Epithelial cell of esophagus (primary cell): ENCODE measurements at regions not wholly inside any gene's neighbourhood (a gene's known extent, or its start where the extent isn't known, plus 50 kb on each side); places are given as distances from the start of the nearest gene placed in this dataset.

Source experiments
- DNase-seq: peaks from one replicate; pipeline ENCODE4 v3.0.0; 2010; ENCODE audit warnings: low read depth
- H3K4me3 ChIP-seq: 2 replicates; pipeline ENCODE4 v1.5.1; 2011; ENCODE audit warnings: mild to moderate bottlenecking, low read length, control low read depth
- TF ChIP-seq, protein P1 (sequence below): IDR thresholded peaks from 2 replicates; pipeline ENCODE4 v1.5.1; 2011; ENCODE audit warnings: low read depth, mild to moderate bottlenecking, low read length, control low read depth, inconsistent platforms; ENCODE audit not compliant: insufficient read depth; ENCODE audit errors: missing control alignments

DNA sequence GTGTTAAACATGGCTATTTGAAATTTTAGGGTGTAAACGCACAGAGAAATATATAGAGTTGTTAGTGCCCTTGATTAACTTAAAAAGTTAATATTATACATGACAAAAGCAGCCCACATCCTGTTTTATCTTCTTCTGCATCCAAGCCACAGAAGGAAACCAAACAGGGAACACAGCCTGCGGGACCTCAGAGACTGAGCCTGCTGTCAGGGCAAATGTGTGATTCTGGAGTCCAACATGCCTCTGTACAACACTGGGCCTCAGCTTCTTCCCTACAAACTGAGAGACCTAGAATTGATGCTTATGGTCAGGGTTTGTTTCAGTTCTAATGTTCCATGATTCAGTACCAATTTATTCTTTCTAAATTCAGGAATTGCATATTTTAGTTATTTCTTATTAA, 404.7 kb downstream of the FBXO15 start:
- DNase-seq, result no peak
- TF ChIP-seq, protein P1, sequence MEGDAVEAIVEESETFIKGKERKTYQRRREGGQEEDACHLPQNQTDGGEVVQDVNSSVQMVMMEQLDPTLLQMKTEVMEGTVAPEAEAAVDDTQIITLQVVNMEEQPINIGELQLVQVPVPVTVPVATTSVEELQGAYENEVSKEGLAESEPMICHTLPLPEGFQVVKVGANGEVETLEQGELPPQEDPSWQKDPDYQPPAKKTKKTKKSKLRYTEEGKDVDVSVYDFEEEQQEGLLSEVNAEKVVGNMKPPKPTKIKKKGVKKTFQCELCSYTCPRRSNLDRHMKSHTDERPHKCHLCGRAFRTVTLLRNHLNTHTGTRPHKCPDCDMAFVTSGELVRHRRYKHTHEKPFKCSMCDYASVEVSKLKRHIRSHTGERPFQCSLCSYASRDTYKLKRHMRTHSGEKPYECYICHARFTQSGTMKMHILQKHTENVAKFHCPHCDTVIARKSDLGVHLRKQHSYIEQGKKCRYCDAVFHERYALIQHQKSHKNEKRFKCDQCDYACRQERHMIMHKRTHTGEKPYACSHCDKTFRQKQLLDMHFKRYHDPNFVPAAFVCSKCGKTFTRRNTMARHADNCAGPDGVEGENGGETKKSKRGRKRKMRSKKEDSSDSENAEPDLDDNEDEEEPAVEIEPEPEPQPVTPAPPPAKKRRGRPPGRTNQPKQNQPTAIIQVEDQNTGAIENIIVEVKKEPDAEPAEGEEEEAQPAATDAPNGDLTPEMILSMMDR, result no peak
- no peak overlapping the region for H3K4me3 ChIP-seq

DNA sequence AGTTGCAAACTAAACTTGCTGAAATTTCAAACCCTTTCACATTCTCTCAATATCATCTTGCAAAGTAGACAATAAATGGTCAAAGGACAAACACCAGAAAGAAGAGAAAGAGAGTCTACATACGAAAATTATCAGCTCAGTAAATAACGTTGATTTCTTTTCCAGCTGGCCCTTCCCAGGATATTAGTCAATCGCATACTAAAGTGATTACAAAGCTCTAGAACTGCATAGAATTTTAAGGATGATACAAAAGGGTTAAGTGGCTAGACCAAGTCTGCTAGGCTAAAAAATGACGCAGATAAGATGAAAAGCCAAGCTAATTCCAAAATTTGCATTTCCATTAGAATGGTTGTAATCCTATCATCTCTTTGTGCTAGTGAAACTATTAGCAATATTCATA, 405.7 kb downstream of the FBXO15 start:
- DNase-seq, result peak; percentile 59
- no peak overlapping the region for H3K4me3 ChIP-seq
- TF ChIP-seq, protein P1, result no peak

DNA sequence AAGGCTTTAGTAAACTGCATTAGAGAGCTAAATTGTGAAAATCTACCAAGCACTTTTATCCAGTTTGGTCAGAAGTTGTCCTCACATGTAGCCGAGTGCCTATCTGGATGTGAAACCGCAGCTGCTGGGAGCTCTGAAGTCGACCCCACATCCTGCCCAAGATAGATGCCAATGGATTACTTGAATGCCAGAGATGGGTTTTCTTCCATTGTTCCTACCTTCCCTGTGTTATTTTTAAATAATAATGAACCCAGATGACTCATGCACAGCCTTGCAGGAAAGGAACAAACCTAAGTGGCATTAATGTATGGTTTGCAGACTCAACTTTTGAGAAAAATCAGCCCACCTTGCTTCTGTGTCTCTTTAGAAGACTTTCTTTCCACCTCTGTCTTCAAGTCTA, 408.5 kb downstream of the FBXO15 start:
- DNase-seq, result peak; percentile 47
- TF ChIP-seq, protein P1, result no peak
- H3K4me3 ChIP-seq, result no peak overlapping the region

DNA sequence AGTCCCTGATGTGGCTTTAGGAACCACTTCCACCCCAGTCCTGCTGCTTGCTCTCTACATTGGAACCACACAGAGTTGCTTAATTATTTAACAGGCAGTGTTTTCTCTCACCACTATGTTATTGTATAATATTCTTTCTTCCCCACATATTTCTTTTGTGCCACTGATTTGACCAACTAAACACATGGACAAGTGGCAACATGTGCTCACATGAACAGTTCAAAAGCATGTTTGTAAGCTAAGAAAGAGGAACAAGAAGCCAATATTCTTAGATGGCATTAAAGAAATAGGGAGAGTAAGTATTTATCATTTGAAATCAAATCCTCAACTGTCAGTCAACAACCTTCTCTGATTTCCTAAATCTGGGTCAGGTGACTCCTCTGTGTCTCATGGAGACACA, 409.6 kb downstream of the FBXO15 start:
- H3K4me3 ChIP-seq, result no peak overlapping the region
- TF ChIP-seq, protein P1, result no peak
- peak; percentile 79 for DNase-seq

DNA sequence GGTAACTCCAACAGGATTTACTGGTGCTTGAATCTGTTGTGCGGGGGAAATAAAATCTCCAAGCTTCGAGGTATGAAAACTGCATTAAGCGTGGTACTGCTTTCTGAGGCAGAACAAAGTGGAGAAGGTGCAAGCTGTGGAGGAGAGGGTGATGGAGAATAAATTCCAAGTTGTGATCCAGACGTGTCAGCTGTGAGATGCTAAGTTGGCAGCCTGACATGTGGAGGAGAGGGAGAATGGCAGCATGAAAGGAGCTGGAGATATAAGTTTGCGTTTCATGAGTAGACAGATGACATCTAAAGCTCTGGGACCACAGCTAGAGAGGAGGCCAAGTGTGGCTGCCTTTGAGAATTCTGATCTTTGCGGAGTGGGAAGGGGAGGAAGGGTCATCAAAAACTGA, 411.8 kb downstream of the FBXO15 start:
- no peak for DNase-seq
- TF ChIP-seq, protein P1, result no peak
- H3K4me3 ChIP-seq, result no peak overlapping the region

DNA sequence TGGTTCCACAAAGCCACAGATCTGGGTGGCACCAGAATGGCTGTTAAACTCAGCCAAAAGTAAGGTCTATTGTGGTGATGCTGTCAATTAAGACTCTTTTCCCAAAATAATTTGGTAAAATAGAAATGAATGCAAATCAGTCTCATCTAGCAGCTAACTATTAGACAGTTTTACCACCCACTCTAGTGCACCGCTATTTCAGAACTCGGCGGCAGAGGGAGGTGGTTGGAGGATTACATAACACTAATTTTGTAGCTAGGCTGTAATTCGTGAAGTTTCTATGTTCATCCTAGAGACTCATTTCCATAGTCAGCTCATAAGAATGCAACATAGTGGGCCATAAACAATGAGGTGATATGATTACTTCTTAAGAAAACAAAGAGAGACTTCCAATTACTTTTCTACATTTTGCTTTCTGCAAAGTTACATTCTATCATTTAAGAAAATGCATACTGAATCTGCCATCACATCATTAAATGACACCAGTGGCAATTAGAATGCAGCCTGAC, 413.8 kb downstream of the FBXO15 start:
- TF ChIP-seq, protein P1, result no peak
- no peak overlapping the region for H3K4me3 ChIP-seq
- no peak for DNase-seq

DNA sequence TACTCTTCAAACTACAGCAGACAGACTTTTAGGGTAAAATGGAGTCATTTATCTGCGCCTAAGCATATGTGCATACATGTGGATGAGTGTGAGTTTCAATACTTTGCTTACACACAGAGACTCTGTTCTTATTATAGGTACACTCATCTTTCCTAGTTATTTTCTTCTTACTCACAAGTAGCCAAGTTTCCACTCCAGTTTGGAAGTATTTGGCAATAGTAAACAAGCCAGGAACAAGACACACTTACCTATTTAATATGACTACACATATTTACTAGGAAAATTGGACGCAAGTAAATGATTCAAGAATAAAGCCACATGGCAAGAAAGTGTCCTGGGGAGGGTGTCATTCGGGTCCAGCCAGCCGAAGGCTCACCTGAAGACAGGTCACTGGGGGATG, 414.3 kb downstream of the FBXO15 start:
- TF ChIP-seq, protein P1, result no peak
- no peak overlapping the region for H3K4me3 ChIP-seq
- peak; percentile 37 for DNase-seq
